Astrocyte of the cerebellum (primary cell): ENCODE measurements at regions not wholly inside any gene's neighbourhood (a gene's known extent, or its start where the extent isn't known, plus 50 kb on each side); places are given as distances from the start of the nearest gene placed in this dataset.

Experiments
- DNase-seq: peaks from one replicate; pipeline ENCODE4 v3.0.0-alpha.2; 2011; ENCODE audit warnings: low read depth
- H3K4me3 ChIP-seq: 2 replicates; pipeline ENCODE4 v1.5.1; 2011; ENCODE audit warnings: mild to moderate bottlenecking, low read depth, low read length, moderate library complexity
- CTCF ChIP-seq: IDR thresholded peaks from 2 replicates; pipeline ENCODE4 v1.5.1; 2012; ENCODE audit warnings: low read length, low read depth, moderate library complexity, mild to moderate bottlenecking; ENCODE audit errors: missing control alignments
- in situ Hi-C: cut with HindIII; loops from 2 replicates; pipeline ENCODE4 v1.10.0; 2017; ENCODE audit warnings: low sequenced_read_pairs

- H3K4me3 ChIP-seq = no peak overlapping the region
- no peak for DNase-seq
- in situ Hi-C loops = no loop called here
- TF ChIP-seq CTCF = no peak
Observed at GRCh38 chr14:55734731-55735130, 154.7 kb downstream of the KTN1 start.

GRCh38 chr14:55739967-55740648 is 160.1 kb downstream of the KTN1 start:
- no peak for TF ChIP-seq CTCF
- no peak overlapping the region for H3K4me3 ChIP-seq
- in situ Hi-C loops = no loop called here
- DNase-seq = no peak

- TF ChIP-seq CTCF = no peak
- DNase-seq = no peak
- in situ Hi-C loops = no loop called here
- no peak overlapping the region for H3K4me3 ChIP-seq
Observed at GRCh38 chr14:55740649-55740989, 160.6 kb downstream of the KTN1 start.

- no peak for TF ChIP-seq CTCF
- in situ Hi-C loops = no loop called here
Observed at GRCh38 chr14:55741240-55741639, 161.2 kb downstream of the KTN1 start.

GRCh38 chr14:55743551-55743950 is 163.5 kb downstream of the KTN1 start:
- DNase-seq = no peak
- in situ Hi-C loops = no loop called here
- no peak overlapping the region for H3K4me3 ChIP-seq
- no peak for TF ChIP-seq CTCF

More at GRCh38 chr14:55741240-55741639, 161.2 kb downstream of the KTN1 start:
- no peak for DNase-seq
- H3K4me3 ChIP-seq = no peak overlapping the region

GRCh38 chr14:55744321-55744720 is 164.3 kb downstream of the KTN1 start:
- TF ChIP-seq CTCF = no peak
- in situ Hi-C loops = no loop called here
- no peak for DNase-seq
- no peak overlapping the region for H3K4me3 ChIP-seq

GRCh38 chr14:55745906-55746305 is 165.9 kb downstream of the KTN1 start:
- in situ Hi-C loops = no loop called here
- H3K4me3 ChIP-seq = no peak overlapping the region
- no peak for TF ChIP-seq CTCF
- no peak for DNase-seq
